Parathyroid adenoma (tissue), 2 donors: ENCODE measurements at regions not wholly inside any gene's neighbourhood (a gene's known extent, or its start where the extent isn't known, plus 50 kb on each side); places are given as distances from the start of the nearest gene placed in this dataset.

ENCODE experiments used
- H2AFZ ChIP-seq: fragments of 300-600 bp; sonication (generic); one replicate; pipeline ENCODE4 v1.7.0; 2017; ENCODE audit warnings: antibody characterized with exemption, mild to moderate bottlenecking
- H3K27ac ChIP-seq: fragments of 300-600 bp; sonication (generic); one replicate; pipeline ENCODE4 v1.7.0; 2017
- H3K27me3 ChIP-seq: fragments of 300-600 bp; sonication (generic); one replicate; pipeline ENCODE4 v1.7.0; 2017; ENCODE audit warnings: low read length; ENCODE audit not compliant: control insufficient read depth, insufficient read depth
- H3K36me3 ChIP-seq: fragments of 300-600 bp; sonication (generic); one replicate; pipeline ENCODE4 v1.7.0; 2017; ENCODE audit warnings: low read length; ENCODE audit not compliant: control insufficient read depth, insufficient read depth
- H3K4me1 ChIP-seq: fragments of 300-600 bp; sonication (generic); one replicate; pipeline ENCODE4 v1.7.0; 2017; ENCODE audit warnings: control low read depth
- H3K4me2 ChIP-seq: fragments of 300-600 bp; sonication (generic); one replicate; pipeline ENCODE4 v1.7.0; 2017; ENCODE audit warnings: low read length
- H3K4me3 ChIP-seq: fragments of 300-600 bp; sonication (generic); one replicate; pipeline ENCODE4 v1.7.0; 2017; ENCODE audit warnings: low read depth, low read length
- H3K79me2 ChIP-seq: fragments of 300-600 bp; sonication (generic); one replicate; pipeline ENCODE4 v1.7.0; 2017; ENCODE audit warnings: control low read depth
- H3K9ac ChIP-seq: fragments of 300-600 bp; sonication (generic); one replicate; pipeline ENCODE4 v1.7.0; 2017; ENCODE audit warnings: mild to moderate bottlenecking
- H3K9me3 ChIP-seq: fragments of 300-600 bp; sonication (generic); one replicate; pipeline ENCODE4 v1.7.0; 2017; ENCODE audit warnings: low read length; ENCODE audit not compliant: control insufficient read depth
- TF ChIP-seq, protein P1 (sequence below): fragments of 300-600 bp; sonication (generic); IDR thresholded peaks from one replicate; pipeline ENCODE4 v1.7.0; 2017; ENCODE audit warnings: antibody characterized with exemption, mild to moderate bottlenecking
- donor health status: primary hyperparathyroidism.

DNA sequence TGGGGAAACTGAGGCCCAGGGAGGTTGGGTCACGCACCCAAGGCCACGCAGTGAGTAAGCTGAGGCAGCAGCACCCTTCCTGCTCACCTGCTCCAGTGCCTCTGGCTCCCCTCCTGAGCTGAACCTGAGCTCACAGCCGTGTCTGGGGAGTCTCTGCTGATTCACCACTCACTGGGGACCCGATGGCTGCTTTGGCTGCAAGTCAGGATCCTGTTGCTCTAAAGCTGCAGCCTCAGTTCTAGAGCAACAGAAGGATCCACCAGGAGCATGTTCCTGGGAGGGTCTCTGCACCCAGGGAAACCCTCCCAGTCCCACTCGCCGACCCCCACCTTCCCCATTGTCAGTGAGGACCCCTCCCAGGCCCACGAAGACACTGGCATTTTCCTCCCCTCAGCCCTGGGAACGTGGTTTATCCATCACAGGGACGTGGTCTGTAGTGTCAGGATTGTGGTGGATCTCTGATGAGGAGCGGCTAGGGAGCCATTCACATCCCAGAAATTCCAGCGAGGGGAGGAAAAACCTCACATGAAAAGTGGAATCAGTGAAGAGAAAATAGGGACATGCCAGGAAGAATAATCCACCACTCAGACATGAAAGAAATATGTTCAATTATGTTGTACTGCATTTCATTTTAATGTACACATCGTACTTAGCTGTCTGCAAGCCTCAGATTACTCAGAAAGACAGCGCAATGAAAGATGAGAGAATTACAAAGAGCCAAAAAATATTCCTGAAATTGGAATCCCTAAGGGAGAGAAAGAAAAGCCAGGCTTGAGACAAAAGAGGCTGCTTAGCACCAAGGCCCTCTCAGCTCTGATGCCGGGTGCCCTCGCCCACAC is 447.2 kb downstream of the MATN1 start:
- TF ChIP-seq, protein P1, sequence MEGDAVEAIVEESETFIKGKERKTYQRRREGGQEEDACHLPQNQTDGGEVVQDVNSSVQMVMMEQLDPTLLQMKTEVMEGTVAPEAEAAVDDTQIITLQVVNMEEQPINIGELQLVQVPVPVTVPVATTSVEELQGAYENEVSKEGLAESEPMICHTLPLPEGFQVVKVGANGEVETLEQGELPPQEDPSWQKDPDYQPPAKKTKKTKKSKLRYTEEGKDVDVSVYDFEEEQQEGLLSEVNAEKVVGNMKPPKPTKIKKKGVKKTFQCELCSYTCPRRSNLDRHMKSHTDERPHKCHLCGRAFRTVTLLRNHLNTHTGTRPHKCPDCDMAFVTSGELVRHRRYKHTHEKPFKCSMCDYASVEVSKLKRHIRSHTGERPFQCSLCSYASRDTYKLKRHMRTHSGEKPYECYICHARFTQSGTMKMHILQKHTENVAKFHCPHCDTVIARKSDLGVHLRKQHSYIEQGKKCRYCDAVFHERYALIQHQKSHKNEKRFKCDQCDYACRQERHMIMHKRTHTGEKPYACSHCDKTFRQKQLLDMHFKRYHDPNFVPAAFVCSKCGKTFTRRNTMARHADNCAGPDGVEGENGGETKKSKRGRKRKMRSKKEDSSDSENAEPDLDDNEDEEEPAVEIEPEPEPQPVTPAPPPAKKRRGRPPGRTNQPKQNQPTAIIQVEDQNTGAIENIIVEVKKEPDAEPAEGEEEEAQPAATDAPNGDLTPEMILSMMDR, result no peak
- H3K27ac ChIP-seq, result no peak overlapping the region
- H3K79me2 ChIP-seq, result no peaks in the 10 kb centered on the region
- no peaks in the 10 kb centered on the region for H3K4me1 ChIP-seq
- H3K27me3 ChIP-seq, result no peaks in the 10 kb centered on the region
- no peak overlapping the region for H3K9ac ChIP-seq
- H3K9me3 ChIP-seq, result no peaks in the 10 kb centered on the region
- H3K4me2 ChIP-seq, result no peak overlapping the region
- no peaks in the 10 kb centered on the region for H3K36me3 ChIP-seq
- H3K4me3 ChIP-seq, result no peak overlapping the region
- no peak overlapping the region for H2AFZ ChIP-seq

DNA sequence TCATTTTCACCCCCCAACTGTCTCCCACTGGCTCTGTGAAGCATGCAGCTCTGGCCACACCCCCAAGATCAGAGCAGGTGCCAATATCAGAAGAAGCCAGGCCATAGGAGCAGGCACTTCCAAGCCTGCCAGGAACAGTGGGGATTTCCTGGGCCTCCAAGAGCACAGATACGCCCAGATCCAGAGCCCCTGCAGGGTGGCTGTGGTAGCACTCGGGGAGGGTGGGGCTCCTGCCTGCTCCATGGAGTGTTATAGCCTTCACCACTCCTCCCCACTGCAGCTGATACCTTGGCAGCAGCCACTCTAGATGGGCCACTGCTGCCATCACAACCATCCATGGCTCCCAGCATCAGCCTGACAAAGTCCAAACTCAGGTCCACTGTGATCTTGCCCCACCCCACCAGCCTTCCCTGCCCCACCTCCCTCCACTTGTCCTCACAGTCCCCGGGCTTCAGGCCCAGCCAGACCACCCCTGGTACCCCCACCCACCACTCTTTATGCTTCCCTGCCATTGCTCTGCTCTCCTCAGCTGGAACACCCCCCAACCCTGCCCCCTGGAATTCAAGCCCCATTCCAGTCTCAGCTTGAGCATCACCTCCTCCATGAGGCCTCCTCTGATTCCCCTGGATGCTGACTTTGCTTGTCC is 448.3 kb downstream of the MATN1 start:
- Histone ChIP-seq H3K9ac (no peak overlapping the region), H3K27me3 (no peaks in the 10 kb centered on the region), H3K27ac (no peak overlapping the region), H3K79me2 (no peaks in the 10 kb centered on the region), H2AFZ (no peak overlapping the region), H3K4me1 (no peaks in the 10 kb centered on the region), H3K4me2 (no peak overlapping the region), H3K36me3 (no peaks in the 10 kb centered on the region), H3K4me3 (no peak overlapping the region), H3K9me3 (no peaks in the 10 kb centered on the region)
- TF ChIP-seq, protein P1, result no peak

DNA sequence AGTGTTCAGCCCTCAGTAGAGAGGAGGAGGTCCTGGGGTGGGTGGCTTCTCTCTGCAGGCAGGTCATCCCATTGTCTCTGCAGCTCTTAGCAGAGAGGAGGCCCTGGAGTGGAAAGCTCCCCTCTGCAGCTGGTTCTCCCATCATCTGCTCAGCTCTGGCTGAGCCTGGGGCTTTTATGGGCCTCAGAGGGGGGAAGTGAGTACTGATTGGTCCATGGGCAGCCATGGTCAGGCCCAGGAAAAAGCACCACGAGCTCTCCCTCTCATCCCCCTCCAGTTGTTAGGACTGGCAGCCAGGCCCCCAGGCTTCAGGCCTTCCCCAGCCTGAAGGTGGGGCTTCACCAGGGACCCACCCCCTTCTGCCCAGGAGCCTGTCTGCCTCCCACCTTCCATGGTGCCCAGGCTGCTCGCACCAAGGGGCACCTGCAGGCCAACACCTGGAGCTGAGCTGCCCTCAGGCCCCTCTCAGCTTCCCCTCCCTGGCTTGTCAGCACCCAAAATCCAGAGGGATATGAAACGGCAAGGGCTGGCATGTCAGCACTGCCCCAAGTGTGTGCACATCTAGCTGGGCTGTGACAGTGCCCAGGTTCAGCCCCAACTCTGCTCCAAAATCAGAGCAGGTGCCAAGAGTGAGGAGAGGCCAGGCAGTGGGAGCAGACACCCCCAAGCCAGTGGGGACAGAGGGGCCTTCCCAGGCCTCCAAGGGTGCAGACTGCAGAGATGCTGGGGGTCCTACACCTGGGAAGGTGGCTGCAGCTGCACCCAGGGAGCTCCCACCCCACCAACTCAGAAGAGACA is 449.0 kb downstream of the MATN1 start:
- Histone ChIP-seq H3K9me3 (no peaks in the 10 kb centered on the region), H3K9ac (no peak overlapping the region), H3K27ac (no peak overlapping the region), H3K4me2 (no peak overlapping the region), H3K27me3 (no peaks in the 10 kb centered on the region), H2AFZ (no peak overlapping the region), H3K4me1 (no peaks in the 10 kb centered on the region), H3K79me2 (no peaks in the 10 kb centered on the region), H3K4me3 (no peak overlapping the region), H3K36me3 (no peaks in the 10 kb centered on the region)
- TF ChIP-seq, protein P1, result no peak

DNA sequence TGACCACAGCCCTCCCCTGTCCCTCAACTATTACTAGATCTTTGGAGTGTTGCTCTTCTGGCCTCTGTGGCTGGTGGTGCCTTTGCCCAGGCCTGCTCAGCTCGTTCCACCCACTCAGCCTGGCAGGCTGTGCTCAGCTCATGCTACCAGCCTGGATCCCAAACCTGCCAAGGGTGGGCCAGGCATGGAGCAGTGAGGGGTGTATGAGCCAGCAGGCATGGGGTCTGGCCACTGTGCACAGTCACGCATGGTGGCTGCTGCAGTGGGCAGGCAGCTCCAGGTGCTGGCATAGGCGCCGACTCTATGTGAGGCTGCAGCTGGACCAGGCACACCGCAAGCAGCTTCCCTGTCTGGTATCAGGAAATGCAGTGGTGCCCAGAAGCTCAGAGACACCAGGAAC is 449.9 kb downstream of the MATN1 start:
- Histone ChIP-seq H3K27me3 (no peaks in the 10 kb centered on the region), H3K9ac (no peak overlapping the region), H3K4me1 (no peaks in the 10 kb centered on the region), H3K4me3 (no peak overlapping the region), H3K36me3 (no peaks in the 10 kb centered on the region), H3K27ac (no peak overlapping the region), H3K79me2 (no peaks in the 10 kb centered on the region), H3K4me2 (no peak overlapping the region), H2AFZ (no peak overlapping the region), H3K9me3 (no peaks in the 10 kb centered on the region)
- TF ChIP-seq, protein P1, result no peak
